C4-2B (cell line): ENCODE measurements at regions not wholly inside any gene's neighbourhood (a gene's known extent, or its start where the extent isn't known, plus 50 kb on each side); places are given as distances from the start of the nearest gene placed in this dataset.

Experiments used
- ZFX ChIP-seq: fragments of 450-650 bp; IDR thresholded peaks from 2 replicates; pipeline ENCODE4 v1.6.1; 2017
- TF ChIP-seq, protein P1 (sequence below): fragments of 450-650 bp; conservative IDR thresholded peaks from 2 replicates; pipeline ENCODE4 v1.5.1; 2017; ENCODE audit warnings: mild to moderate bottlenecking

DNA sequence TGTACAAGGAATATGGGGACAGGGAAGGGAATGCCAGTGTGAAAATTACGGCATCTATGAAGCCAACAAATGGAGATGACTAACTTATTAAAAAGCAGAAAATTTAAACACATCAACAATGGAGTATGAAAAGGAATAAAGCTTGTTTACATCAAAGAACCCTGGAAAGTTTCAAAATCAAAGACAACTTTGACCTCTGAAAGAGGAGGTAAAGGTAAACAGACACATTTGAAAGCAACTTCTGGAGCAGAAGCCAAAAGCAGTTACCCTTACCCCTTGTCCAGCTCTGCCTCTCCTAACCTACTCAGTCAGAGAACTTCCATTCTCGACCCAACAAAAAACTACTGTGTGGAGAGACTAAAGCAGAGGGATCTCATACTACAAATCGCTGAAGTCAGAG lies 184.3 kb downstream of the DUSP6 start:
- TF ChIP-seq, protein P1, sequence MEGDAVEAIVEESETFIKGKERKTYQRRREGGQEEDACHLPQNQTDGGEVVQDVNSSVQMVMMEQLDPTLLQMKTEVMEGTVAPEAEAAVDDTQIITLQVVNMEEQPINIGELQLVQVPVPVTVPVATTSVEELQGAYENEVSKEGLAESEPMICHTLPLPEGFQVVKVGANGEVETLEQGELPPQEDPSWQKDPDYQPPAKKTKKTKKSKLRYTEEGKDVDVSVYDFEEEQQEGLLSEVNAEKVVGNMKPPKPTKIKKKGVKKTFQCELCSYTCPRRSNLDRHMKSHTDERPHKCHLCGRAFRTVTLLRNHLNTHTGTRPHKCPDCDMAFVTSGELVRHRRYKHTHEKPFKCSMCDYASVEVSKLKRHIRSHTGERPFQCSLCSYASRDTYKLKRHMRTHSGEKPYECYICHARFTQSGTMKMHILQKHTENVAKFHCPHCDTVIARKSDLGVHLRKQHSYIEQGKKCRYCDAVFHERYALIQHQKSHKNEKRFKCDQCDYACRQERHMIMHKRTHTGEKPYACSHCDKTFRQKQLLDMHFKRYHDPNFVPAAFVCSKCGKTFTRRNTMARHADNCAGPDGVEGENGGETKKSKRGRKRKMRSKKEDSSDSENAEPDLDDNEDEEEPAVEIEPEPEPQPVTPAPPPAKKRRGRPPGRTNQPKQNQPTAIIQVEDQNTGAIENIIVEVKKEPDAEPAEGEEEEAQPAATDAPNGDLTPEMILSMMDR: no peak
- TF ChIP-seq ZFX: no peak
